GM18517 (cell line): ENCODE measurements at regions not wholly inside any gene's neighbourhood (a gene's known extent, or its start where the extent isn't known, plus 50 kb on each side); places are given as distances from the start of the nearest gene placed in this dataset.
"Not testable (repeated sequence)": the region's sequence is repeated elsewhere in the genome, so short reads cannot be mapped to it uniquely, and the experiment has no call there.

Experiments
- ATAC-seq: cut with Tn5 transposase; IDR thresholded peaks from one replicate; pipeline ENCODE4 v1.9.1; 2021; ENCODE audit warnings: mild to moderate bottlenecking, moderate library complexity; ENCODE audit not compliant: unreplicated experiment

DNA sequence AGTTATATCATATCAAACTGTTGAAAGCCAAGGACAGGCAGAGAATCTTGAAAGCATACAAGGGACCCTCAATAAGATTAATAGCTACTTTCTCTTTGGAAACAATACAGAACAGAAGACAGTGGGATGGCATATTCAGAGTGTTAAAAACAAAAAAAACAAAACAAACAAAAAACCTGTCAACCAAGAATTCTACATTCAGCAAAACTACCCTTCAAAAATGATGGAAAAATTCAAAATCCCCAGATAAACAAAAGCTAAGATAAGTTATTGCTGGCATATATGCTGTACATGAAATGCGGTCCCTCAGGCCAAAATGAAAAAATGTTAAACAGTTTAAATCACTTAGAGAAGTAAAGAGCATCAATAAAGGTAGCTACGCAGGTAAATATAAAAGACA, 425.1 kb downstream of the ACTL7B start:
- no peak for ATAC-seq

DNA sequence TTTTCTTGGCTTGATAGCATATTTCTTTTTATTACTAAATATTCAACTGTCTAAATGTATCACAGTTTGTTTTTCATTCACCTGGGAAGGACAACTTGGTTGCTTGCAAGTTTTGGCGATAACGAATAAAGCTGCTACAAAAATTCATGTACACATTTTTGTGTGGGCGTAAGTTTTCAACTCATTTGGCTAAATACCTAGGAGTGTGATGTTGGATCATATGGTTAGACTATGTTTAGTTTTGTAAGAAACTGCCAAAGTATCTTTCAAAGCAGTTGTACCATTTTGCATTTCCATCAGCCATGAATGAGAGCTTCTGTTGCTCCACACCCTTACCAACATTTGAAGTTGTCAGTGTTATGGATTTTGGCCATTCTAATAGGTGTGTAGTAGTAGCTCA, 428.0 kb downstream of the ACTL7B start:
- no peak for ATAC-seq

- ATAC-seq = not testable (repeated sequence)
Measured at GRCh38 chr9:108426421-108426940, 429.3 kb downstream of the ACTL7B start.

- no peak for ATAC-seq
Measured at GRCh38 chr9:108423433-108423832, 432.4 kb downstream of the ACTL7B start.

DNA sequence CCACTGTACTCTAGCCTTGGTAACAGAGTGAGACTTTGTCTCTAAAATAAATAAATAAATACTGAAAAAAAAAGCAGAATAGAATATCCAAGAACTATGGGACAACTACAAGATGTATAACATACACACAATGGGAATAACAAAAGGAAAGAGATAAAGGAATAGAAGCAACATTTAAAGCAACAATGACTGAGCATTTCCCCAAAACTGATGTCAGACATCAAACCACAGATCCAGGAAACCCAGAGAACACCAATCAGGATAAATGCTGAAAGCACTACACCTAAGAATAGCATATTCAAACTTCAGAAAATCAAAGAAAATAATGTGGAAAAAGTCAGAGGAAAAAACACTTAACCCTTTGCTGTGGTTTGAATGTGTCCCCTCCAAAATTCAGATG, 436.4 kb downstream of the ACTL7B start:
- no peak for ATAC-seq

DNA sequence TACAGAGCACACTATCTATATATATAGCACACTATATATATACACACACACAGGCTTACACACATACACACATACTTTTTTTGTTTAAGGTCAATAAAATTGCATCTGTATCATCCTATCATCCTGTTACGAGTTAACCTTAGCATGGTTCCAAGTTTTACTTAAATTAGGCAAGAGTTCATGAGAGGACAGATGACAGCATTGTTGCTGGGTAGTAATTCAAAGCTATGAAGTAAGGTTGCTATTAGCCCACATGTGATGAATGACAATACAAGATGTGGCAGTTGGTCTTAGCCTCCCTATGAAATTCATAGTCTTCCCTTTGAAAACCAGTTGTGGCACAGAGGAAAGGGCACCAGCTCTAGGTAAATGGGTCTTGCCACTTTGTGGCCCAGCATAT, 438.1 kb downstream of the ACTL7B start:
- ATAC-seq = no peak

GRCh38 chr9:108417312-108417711, 438.5 kb downstream of the ACTL7B start:
- no peak for ATAC-seq

- ATAC-seq = no peak
Measured at GRCh38 chr9:108416324-108416723, 439.5 kb downstream of the ACTL7B start.

DNA sequence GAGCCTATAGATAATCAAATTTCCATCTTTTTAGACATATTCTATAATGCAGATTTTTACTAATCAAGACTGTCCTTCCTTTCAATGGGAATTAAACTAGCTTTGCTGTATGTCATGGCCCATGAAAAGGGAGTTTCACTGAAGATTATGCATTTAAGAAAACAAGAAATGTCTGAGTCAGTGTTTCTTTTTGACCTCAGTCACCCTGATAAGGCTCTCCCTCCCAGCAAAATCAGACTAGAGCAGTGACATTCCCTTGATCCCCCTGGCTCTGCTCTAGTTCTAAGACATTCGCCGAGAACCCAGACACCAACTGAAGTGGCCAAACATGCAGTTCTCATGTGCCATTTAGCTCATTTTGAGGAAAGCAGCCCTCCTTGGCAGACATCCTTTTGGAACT, 442.0 kb downstream of the ACTL7B start:
- no peak for ATAC-seq

DNA sequence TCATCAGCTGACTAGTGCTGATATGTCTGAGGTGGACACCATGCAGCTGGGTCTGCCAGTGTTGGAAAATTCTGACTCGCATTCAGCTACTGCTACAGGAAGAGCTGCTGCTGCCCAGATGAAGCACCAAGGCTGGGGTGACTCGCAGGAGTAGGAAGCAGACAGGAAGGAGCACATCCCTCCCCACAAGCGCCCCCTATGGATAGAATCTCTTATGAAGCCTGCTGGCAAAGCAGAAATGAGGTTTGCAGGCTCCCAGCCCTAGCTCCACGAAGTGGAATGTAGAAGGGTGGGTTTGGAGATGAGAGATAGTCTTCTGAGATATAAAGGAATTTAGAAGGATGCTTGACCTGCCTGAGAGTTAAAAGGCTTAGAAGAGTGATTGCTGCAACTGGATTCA, 443.0 kb downstream of the ACTL7B start:
- no peak for ATAC-seq

- no peak for ATAC-seq
Measured at GRCh38 chr9:108411632-108412031, 444.2 kb downstream of the ACTL7B start.

DNA sequence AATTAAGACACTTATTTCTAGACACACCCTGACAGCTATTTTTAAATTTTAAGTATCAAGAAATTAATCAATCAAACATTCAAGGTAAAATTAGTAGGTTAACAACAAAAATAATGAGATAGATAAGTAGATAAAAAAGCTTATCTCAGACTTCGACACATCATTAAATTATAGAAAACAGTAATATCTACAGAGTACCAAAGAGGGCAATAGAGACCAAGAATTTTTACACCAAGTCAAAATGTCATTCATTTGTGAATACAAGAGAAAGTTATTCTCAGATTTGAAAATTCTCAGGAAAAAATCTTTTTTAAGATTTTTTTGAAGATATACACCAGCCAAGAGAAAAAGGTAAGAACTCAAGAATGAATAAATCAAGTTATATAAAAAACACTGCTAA, 445.6 kb downstream of the ACTL7B start:
- ATAC-seq = no peak

DNA sequence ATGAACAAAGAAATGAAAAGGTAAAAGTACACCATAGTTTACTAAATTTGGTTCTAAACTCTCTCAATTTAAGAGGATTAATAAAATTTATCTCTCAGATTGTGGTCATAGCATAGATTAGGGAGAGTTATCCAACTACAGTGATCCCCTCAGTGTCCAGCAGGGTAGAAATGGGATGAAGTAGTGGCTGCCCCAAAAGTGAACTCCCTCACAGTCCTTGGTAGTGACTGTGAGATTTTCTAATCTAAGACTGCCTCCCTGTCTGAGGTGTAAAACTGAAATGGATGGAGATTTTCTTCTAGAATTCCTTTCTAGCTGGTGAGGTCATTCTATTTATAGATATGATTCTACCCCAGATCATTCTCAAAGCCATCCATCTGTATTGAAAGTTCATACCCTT, 455.5 kb downstream of the ACTL7B start:
- no peak for ATAC-seq

- ATAC-seq = no peak
Measured at GRCh38 chr9:108399851-108400250, 455.9 kb downstream of the ACTL7B start.

DNA sequence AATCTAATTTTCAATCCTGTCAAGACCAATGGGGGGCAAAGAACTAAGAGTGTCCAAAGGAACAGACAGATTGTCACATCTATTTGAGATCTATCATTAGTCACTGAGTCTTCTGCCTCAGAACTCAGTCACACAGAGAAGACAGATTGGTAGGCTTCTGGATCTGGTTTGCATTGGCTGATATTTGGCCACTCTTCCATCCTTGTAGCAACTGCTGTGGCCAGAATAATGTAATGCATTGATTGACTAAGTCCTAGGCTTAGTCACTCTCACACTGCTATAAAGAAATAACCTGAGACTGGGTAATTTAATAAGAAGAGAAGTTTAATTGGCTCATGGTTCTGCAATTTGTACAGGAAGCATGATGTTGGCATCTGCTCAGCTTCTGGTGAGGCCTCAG, 458.5 kb downstream of the ACTL7B start:
- no peak for ATAC-seq

GRCh38 chr9:108396611-108397010, 459.2 kb downstream of the ACTL7B start:
- no peak for ATAC-seq

- no peak for ATAC-seq
Measured at GRCh38 chr9:108396193-108396592, 459.6 kb downstream of the ACTL7B start.

DNA sequence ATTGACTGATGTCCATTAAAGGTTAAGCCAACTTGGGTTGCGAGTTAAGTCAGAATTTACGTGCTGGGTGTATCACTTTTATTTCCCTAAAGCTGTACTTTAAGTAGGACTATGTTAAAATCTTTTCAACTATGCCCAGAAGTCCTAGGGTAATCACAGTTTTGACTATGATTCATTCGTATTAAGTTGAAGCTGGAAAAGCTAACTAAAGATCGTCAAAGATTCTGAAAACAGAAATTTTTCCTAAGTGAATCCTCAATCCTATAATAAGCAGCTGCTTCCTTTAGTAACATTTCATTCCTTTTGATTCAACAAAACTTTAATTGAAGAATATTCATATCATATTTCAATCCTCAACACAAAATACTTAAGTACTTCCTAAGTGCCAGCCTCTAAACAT, 460.4 kb downstream of the ACTL7B start:
- ATAC-seq = no peak

DNA sequence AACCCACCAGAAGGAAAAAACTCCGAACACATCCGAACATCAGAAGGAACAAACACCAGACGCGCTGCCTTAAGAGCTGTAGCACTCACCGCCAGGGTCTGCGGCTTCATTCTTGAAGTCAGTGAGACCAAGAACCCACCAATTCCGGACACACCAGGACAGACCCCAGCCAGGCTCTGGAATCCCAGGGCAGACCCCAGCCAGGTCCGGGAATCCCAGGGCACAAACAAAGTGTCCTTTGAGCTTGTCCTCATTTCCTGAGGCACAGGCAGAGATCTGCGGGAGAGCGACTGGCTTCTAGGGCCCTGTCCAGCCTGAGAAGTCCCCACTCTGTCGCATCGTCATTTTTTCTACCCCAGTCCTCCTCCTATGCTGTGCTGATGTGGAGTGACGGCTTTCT, 461.1 kb downstream of the ACTL7B start:
- ATAC-seq = no peak

DNA sequence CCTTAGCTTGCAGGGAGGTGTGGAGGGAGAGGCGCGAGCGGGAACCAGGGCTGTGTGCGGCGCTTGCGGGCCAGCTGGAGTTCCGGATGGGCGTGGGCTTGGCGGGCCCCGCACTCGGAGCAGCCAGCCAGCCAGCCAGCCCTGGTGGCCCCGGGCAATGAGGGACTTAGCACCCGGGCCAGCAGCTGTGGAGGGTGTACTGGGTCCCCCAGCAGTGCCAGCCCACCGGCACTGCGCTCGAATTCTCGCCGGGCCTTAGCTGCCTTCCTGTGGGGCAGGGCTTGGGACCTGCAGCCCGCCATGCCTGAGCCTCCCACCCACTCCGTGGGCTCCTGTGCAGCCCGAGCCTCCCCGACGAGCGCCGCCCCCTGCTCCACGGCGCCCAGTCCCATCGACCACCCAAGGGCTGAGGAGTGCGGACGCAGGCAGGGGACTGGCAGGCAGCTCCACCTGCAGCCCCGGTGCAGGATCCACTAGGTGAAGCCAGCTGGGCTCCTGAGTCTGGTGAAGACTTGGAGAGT, 462.2 kb downstream of the ACTL7B start:
- not testable (repeated sequence) for ATAC-seq

DNA sequence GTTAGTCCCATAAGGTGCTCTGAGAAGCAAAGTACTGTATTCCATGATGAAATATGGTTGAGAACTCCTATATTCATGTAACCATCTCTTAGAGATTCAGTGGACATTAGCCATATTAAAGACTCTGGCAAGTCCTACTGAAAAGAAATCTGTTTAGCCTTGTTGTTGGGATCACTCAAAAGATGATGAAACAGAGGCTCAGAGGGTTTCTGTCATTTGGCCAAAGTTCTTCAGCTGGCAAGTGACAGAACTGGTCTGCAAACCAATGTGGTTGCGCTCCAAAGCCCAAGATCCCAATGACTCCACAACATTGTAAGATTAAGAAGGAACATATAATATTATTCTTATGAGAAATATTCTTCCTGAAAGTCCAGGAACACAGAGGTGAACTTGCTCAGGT, 462.9 kb downstream of the ACTL7B start:
- ATAC-seq = no peak

- ATAC-seq = no peak
Measured at GRCh38 chr9:108389056-108389455, 466.7 kb downstream of the ACTL7B start.

GRCh38 chr9:108386859-108387384, 468.9 kb downstream of the ACTL7B start:
- ATAC-seq = no peak
